SK-N-DZ (cell line): ENCODE measurements at regions not wholly inside any gene's neighbourhood (a gene's known extent, or its start where the extent isn't known, plus 50 kb on each side); places are given as distances from the start of the nearest gene placed in this dataset.
"Not testable (repeated sequence)": the region's sequence is repeated elsewhere in the genome, so short reads cannot be mapped to it uniquely, and the experiment has no call there.

ENCODE experiments used
- DNase-seq: peaks from one replicate; pipeline ENCODE4 v3.0.0-alpha.2; 2015; ENCODE audit warnings: low spot score

DNA sequence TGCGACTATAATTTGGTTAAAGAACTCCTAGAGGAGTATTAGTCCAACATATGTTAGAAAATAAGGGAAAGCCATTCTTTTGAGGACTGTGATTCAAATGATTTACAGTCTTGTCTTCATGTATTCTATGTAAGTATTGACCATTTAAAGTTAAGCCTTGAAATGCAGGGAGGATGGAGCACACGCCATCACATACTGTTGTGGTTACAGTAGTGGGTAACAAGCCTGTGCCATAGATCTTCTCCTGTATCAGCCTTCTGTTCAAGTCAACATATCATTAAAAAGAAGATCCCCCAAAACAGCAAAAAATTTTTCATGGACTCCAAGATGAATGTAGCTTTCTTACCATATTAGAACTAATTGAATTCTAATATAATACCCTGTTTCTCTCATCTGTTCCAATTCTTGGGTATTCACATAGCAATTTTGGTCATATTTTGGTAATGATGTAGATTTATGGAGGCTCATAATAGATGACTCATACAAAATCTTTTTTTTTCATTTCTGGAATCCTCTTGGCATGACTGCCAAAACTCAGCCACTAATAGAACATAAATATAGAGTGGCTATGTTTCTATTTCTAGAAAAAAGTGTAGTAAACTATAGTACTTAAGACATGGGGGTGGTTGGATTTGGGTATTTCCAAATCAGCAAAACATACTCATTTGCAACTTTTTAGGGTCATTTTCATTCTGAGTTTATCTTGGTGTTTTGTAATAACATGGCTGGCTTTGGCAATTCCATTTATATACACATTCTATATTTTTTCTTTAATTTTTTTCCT is 413.5 kb downstream of the BCKDHB start:
- DNase-seq, result no peak

DNA sequence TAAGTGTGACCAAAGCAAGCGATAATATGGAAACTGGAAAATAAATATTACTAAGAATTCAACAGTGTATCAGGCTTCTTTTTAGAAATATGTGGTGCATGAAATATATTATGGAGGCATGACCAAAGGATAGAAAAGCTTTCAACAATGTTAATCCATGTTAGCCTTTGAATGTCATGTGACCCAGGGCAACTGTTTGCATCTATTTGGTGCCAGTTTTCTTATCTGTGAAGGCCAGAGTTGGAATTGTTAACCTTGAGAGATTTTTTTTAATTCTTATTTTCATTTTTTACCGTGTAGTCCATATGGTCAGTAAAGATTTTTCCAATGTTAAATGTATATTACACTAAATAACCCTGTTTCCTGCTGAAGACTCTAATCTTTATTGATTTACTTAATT is 411.1 kb downstream of the BCKDHB start:
- DNase-seq, result no peak

DNA sequence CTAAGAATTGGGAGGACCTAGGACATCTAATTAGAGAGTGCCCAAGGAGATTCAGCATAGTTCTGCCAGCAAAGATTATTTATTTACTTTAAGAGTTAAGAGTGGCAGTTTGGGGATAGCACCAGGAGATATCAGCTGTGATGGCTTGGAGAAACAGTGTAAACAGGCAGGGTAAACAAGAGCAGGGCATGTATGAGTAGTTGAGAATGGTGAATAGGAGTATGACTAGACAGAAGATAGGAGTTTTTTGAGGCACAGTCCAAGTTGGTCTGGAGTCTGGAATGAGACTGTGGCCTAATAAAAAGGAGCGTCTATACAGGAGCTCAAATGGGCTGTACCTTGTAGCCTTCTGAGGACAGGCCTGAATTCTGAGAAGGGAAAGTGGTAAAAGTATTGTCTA is 404.1 kb downstream of the BCKDHB start:
- not testable (repeated sequence) for DNase-seq

DNA sequence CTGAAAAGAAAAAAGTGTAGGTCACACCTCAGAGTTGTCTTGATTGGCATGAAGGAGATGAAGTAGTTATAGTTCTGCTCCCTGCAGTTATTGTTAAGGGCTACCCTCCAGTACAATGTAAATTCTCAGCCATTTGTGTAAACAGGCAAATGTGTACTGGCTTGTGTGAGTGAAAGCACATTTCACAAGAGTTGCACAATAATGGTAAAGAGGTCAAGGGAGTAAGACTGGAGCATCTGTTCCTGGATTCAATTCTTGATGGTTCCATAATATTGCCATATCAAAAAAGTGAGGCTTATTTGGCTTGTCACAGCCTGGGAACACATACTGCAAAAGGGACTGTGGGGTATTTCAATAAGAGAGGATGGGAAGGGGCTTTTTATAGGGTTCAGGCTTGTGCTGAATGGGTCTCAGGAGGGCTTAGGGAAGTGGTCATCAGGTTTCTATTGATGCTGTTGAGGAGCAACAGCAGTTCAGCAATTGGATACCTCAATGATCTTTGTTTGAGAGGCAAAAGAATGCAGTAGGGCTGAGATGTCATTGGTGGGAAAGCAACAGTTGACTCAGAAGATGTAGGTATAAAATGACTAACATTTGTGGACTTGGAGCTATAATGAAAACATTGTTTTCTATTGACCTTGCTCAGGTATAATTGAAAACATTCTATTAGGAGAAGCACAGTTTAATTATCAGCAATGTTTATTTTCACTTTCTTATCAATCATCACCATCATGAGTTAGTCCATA is 402.6 kb downstream of the BCKDHB start:
- DNase-seq, result no peak

DNA sequence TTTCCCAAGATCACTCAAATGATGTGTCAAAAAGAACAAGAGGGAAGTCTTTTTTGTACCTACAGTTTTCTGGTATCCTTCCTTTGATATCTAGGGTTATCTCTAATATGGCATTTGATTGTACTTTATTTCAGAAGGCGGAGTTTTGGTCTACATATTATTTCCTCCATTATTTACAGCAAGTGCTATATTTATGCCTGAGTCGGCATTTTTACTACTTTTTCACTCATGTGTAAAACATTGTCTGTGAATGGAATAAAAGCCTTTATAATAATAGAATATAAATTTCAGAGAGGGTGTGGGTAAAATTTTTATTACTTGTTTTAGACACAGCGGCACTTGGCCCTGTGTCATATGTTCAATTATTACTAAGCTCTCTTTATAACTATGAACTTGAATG is 398.4 kb downstream of the BCKDHB start:
- no peak for DNase-seq

DNA sequence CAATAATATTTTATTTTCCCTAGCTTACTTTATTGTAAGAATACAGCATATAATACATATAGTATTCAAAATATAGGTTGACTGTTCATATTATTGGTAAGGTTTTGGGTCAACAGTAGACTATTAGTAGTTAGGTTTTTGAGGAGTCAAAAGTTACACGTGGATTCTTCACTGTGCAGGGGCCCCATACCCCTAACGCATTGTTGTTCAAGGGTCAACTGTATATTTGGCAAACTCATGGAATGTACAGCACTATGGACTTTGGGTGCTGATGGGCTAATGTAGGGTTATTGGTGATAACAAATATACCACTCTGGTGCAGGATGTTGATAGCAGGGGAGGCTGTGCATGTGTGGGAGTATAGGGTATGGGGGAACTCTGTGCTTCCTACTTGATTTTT is 397.2 kb downstream of the BCKDHB start:
- DNase-seq, result no peak

DNA sequence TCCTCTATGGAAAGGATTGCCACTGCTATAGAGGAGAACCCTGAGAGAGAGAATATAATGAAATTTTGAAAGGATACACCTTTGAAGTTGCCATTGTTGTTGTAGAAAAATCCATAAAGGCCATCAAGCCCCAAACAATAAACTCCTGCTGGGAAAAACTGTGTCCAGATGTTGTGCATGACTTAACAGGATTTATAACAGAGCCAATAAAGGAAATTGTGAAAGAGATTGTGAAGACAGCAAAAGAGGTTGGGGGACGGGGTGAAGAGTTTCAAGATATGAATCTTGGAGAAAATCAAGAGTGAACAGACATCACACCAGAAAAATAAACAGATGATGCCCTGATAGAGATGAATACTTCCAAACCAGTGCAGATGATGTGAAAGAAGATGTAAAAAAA is 396.4 kb downstream of the BCKDHB start:
- DNase-seq, result no peak

DNA sequence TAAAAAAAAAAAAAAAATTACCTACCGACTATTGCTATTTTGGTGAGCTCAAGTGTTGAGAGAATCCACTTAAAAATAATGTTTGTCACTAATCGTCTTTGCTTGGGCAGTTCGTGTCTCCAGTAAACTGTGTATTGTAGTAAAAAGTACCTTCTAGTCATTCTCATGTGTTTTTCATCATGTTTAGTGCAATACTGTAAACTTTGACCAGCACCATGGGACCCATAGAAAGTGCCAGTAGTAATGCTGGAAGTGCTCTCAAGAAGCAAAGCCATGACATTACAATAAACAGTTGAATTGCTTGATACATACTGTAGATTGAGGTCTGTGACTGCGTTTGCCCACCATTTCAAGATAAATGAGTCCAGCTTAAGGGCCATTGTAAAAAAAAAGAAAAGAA is 395.2 kb downstream of the BCKDHB start:
- DNase-seq, result no peak

DNA sequence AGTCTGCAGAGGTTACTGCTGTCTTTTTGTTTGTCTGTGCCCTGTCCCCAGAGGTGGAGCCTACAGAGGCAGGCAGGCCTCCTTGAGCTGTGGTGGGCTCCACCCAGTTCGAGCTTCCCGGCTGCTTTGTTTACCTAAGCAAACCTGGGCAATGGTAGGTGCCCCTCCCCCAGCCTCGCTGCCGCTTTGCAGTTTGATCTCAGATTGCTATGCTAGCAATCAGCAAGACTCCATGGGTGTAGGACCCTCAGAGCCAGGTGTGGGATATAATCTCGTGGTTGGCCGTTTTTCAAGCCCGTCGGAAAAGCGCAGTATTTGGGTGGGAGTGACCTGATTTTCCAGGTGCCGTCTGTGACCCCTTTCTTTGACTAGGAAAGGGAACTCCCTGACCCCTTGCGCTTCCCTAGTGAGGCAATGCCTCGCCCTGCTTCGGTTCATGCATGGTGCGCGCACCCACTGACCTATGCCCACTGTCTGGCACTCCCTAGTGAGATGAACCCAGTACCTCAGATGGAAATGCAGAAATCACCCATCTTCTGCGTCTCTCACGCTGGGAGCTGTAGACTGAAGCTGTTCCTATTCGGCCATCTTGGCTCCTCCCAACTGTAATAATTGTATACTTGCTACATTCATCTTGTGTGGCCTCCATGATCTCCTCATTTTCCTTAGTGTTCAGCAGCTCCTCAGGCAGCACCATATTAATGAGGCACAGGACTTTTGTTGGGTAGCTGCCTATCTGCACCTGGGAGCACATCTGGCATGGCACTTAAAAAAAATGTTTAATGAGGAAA is 391.4 kb downstream of the BCKDHB start:
- DNase-seq, result not testable (repeated sequence)

DNA sequence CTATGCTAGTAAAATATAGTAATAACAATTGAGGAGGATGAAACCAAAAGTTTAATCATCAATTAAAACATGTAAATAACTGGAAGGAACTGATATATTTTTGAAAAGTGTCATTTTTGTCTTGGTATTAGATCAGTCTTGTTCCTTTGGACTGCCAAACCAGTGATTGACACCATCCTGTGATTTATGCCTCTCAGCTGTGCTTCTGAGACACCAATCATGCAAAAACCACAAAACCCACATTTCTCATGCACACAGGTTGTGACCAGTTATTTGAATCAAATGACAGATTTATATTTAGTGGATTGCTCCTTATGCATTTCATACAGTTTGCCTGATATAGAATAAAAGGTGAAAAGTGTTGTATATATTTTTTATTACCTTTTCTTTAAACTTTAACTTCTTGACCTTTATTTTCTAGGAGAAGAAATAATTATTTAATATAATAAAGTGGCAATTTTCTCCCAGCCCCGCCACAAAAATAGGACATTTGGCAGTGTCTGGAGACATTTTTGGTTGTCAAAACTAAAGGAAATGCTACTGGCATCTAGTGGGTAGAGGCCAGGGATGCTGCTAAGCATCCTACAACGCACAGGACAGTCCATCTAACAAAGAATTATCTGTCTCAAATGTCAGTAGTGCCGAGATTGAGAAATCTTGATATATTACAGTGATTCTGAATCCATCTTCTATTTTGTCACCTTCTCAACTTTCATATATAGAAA is 383.6 kb downstream of the BCKDHB start:
- no peak for DNase-seq

DNA sequence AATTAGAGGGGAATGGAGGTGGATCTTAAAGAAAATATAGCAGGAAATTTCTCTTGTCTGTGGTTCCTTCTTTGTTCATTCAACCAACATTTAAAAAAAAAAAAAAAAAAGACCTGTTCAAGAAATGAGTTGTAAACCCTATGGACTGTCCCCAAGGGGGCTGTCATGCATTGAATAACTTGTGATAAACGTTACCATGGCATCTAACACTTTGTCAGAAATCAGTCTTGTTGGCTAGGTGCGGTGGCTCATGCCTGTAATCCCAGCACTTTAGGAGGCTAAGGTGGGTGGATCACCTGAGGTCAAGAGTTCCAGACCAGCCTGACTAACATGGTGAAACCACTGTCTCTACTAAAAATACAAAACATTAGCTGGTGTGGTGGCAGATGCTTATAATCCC is 381.7 kb downstream of the BCKDHB start:
- DNase-seq, result no peak

DNA sequence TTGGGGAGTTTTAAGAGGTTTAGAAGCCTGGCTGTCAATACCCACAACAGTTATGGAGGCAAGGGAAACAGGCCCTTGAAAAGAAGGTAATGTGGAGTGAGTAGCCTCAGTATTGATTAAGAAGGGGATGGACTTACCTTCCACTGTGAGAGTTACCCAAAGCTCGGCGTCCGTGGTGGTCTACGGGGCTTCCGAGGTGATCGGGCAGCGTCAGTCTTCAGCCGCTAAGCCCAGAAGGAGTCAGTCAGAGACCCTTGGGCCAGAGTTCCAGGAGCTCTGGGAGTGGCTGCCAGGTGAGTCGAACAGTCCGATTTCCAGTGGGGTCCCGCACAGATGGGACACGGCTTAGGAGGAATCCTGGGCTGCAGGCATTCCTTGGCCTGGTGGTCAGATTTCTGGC is 379.0 kb downstream of the BCKDHB start:
- DNase-seq, result not testable (repeated sequence)

DNA sequence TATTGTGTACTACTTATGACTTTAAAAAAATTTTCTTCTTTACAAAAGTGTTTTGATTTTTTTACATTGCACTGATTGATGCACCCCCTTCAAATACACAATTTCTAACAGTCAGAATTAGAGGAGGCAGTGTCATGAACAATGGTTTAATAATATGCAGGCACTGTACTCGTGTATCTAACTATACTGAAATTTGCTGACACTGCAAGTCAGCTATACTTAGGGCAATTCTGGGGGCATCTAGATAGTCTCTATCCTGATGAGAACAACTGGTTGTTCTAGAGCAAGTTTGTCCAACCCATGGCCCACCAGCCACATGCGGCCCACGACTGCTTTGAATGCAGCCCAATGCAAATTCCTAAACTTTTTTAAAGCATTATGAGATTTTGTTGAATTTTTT is 375.6 kb downstream of the BCKDHB start:
- DNase-seq, result no peak

DNA sequence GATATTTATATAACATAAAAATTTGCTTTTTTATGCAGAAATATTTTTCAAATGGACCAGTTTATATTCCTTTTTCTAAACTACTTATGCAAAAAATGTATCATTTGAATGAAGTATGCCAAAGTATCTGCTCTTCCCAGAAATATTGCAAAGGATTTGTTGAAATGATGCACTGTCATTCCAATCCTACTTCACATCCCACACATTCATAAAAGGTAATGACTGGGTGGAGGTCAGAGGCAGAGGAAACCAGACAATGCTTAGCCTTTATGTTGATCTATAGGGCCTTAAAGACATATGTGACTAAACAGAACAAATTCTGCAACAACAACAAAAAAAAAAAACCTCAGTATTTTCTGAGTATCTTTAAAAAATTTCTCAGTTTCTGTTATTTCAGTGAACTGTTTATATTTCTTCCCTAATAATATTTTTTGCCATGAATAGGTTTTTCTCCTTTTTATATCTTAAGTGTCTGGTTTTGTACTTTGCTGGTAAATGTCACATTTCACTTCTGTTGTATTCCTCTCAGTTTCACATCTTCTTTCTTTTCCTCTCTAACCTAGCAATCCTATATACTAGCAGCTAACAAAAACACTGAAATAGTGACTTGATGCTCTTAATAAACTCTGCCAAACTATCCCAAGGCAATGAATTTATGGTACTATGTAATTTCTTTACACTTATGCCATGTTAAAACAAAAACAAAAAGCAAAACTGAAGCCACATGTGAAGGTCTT is 374.1 kb downstream of the BCKDHB start:
- DNase-seq, result no peak

DNA sequence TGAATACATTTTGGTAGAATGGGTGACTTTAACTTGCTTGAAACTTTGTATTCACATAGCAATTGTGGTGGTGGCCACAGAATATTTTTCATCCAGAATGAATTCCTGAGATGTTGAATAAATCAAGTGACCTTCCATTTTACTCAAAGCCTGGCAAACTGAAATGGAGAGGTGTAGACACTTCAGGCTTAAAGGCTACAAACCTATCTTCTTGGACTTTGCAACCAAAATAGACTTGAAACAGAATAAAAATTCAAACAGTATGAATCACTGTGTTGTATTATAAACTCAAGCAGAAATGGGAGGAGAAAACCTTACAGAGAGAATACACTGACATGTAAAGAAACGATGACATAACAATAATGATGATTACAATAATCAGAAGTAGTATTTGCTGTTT is 371.6 kb downstream of the BCKDHB start:
- DNase-seq, result no peak

DNA sequence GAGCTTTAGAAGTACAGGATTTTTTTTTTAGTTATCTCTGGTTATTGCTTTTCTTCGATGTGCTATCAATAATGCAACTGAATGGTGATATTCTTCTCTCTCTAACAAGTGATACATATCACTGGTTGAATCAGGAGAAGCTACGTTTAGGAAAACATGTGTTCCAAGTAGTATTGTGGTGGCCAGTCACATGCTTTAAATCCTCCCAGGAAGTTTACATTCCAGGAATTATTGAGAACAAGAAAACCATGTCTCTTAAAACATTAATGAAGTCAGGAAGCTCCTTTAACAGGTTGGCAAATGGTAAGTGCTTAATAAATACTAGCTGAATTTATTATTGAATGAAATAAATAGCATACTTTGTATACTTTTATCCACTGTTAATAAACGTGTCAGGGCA is 371.1 kb downstream of the BCKDHB start:
- no peak for DNase-seq

DNA sequence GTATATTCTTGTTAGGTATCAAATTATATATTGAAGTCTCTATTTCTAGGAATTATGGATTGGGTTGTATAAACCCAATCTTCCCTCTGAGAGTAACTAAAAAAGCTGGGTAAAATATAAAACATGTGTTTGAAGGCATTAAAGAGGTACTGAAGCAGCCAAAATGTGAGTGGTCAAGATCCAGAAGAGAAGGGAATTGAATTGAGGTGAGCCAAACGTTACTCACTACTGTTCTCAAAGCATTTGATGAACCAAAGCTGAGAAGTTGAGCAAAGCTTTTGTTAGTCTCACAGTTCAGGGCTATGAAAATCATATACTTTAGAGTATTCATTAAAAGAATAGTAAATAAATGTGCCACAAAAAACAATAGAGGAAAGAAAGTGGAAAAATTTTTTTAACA is 365.8 kb downstream of the BCKDHB start:
- DNase-seq, result no peak

DNA sequence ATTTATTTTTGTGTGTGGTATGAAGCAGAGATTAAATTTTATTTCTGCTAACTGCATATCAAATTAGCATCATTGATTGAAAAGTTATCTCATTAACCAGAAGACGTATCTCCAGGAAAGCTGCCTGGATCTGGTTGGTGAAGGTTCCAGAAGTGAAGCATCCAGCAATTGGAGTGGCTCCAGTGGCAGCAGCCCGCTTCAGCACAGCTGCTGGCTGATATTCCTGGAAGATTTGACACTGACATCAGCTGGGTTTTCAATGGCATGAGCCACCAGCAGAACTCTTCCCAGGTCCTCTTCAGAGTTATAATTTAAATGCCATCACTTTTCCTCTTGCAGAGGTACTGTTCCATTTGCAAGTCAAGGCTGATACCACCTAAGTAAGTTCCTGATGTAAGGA is 363.5 kb downstream of the BCKDHB start:
- DNase-seq, result no peak

DNA sequence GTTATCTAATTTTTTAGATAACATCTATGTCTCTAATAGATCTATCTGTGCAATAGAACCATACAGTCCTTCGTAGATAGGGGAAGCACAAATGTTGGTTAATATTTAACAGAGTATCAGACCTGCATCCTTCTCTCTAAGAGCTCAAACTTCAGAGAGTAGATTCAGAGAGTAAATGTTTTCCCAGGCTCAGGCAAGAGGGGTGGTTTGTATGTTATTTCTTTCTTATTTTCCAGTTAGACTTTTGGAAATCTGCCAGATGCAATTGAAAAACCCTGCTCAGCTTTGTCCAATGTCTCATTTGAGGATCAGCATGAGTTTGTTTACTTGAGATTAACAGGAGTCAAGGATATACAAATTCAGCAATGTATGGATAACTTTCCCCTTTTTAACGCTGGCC is 361.9 kb downstream of the BCKDHB start:
- no peak for DNase-seq

DNA sequence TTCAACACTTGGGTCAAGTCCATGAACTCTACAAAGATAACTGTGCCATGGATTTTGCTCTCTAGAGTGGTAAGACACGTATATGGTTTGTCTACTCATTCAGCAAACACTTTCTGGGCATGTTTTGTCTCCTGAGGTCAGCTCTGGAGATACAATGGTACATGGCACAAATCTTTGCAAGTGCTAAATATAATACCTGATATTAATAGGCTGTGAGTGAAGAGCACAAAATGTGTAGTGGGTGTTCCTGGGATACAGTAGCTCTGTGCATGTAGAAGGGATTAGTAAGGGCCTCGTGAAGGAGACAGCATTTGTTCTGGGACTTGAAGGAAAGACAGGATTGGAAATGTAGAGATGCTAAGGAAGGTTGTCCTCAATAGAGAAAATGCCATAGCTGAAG is 360.9 kb downstream of the BCKDHB start:
- no peak for DNase-seq

DNA sequence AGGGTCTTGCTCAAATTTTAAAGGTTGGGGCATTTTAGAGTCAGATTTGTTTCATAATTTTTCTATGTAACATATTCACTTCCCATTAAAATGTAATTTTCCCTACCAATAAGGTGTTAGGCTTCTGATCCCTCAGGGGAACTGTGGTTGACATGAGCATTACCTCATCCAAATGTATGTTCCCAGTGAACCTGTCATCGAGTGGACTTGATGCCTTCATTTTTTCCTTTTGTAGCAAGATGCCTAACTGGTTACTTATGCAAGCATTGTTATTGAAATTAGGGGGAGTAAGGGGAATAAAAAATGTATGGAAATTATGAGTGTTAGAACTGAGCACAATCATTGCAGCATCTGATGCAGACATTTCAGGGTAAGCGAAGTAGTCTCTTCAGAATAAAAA is 360.5 kb downstream of the BCKDHB start:
- DNase-seq, result no peak
